H4 (cell line): ENCODE measurements at regions not wholly inside any gene's neighbourhood (a gene's known extent, or its start where the extent isn't known, plus 50 kb on each side); places are given as distances from the start of the nearest gene placed in this dataset.

ENCODE experiments used
- DNase-seq: peaks from one replicate; pipeline ENCODE4 v3.0.0-alpha.2; 2015; ENCODE audit warnings: low spot score

DNA sequence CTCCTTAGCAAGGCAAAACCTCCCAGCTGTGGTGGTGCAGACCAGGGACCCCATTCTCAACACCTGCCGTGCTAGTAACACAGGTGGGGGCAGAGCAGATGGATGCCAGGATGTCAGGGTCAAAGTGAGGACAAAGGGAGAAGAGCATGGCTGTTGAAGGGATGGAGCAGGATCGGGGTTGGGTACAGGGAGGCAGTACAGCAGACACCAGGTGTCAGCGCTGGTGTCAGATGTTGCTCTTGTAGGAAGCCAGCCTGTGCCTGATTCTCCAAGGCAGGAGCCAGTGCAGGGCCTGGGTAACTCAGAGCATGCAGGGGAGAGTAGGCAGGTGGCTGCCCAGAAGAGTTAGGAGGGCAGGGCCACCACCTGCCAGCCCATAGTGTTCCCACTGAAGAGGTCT, 222.1 kb upstream of the SPRED2 start:
- no peak for DNase-seq

DNA sequence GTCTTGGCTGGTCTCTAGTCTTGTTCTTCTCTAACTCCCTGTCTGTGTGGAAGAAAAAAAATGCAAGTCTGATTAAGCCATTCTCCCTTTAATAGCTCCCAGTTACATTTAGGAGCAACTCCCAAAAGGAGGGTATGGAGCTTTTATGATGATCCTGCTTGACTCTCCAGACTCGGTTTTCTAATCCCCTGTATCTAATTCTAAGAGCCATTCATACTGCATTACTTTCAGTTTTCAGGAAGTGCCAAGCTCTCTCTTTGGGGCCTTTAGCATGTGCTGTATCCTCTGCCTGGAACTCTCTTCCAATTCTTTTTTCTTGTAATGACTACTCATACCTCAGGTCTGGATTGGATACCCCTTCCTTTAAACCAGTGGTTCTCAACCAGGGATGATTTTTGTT, 219.7 kb upstream of the SPRED2 start:
- DNase-seq, result no peak

DNA sequence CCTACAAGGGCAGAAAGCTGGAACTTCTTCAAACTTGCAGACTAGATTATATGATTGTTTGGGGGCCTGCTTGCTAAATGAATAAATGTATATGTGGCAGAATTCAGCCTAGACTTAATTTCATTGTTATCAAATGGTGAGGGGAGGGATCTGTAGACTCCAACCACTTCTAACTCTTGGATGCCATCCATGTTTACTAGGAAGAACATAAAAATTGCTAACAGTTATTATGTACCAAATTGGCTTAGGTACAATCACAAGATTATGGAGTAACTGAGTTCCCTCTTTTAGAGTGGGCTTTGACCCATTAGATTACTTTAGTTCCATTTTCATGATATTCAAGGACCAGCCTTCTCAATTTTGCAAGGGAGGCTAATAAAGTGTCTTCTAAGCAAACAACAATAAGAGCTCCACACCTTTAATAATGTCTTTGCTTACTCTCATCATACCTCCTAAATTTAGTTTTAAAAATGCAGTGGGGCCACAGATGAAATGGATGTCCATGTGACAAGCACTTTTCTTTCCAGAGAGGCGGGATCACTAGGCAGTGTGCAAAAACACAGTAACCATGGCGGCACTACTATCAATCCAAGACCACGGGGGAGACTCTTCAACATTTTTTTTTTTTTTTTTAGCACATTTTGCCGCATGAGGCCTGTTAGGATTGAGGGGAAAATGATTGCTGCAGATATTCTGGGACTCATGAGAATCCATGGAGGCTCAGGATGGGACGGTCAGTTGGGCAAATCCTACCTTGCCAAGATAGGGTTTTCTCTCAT, 217.6 kb upstream of the SPRED2 start:
- DNase-seq, result no peak

DNA sequence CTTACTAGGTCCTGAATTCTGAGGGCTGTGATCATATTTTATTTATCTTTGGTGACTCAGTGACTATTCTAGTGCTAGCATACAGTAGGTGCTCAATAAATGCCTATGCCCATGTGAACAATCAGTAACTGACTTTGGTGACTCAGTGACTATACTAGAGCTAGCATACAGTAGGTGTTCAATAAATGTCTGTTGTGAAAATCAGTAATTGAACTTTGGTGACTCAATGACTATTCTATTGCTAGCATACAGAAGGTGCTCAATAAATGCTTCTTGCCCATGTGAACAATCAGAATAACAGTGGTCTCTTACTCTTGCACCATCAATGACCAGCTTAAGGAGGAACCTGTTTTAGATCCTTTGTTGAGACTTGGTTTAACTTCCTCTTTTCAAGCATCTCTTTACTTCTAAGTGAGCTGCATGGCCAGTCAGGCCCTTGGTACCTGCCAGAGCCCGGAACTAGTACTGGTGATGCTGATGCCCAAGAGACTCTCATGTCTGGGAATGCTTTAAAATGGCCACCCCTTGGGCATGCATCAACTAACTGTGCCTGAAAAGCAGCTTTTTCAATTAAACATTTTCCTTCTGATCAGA, 214.9 kb upstream of the SPRED2 start:
- DNase-seq, result no peak

DNA sequence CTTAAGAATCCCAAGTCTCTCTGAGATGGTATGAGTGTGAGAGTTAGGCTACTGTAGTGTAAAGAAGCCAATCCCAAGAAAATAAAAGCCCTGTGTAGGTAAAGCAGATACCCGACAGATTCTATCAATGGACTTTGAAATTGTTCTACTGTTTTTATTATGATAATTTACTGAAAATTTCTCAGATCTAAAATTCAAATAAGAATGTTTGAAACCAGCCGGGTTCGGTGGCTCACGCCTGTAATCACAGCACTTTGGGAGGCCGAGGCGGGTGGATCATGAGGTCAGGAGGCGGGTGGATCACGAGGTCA, 208.3 kb upstream of the SPRED2 start:
- DNase-seq, result no peak

DNA sequence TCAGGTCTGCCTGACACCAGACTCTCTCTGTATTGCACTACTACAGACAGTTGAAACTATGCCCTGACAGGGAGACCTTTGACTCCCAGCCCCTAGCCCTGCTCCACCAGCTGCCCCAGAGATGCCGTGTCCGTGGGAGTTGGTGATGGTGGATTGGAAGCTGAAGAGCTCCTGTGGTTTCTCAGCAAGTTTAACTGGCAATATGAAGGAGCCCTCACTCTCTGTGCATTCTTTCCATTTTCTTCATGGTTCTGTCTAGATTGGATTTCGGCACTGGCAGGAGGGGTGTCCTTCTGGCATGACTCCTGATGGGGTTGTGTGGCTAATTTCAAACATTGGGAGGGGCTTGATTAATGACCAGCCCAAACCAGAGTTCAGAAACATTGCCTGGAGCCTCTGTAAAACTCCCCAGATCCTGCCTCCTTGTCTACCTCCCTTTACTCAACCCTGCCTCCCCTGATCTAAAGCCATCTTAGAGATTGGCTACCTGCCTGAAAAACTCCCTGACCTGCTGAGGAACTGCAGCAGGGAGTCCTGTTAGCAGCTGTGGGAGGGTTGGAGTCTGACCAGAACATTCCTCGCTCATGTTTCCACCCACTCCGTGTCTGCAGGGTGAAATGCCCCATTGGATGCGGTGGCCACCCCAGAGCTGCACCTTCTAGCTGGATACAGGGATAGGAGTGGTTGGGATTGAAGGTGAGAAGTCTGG, 206.9 kb upstream of the SPRED2 start:
- DNase-seq, result peak; percentile 39

DNA sequence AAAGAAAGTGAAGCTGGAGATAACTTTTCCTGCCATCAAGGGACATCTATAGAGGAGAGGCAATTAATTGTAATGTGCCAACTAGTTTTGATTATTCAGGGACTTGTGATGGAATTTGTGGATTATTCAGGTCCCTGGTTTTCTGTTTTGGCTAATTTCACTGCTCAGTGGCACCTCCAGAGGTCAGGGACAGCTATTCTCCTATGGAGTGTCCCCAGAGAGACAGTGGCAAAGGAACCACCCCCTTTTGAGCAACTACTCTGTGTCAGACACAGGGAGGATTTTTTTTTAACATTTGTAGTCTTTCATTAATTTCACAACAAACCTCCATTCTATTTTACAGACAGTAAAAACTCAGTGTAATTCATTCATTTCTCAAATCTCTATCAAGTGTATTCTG, 206.0 kb upstream of the SPRED2 start:
- no peak for DNase-seq

DNA sequence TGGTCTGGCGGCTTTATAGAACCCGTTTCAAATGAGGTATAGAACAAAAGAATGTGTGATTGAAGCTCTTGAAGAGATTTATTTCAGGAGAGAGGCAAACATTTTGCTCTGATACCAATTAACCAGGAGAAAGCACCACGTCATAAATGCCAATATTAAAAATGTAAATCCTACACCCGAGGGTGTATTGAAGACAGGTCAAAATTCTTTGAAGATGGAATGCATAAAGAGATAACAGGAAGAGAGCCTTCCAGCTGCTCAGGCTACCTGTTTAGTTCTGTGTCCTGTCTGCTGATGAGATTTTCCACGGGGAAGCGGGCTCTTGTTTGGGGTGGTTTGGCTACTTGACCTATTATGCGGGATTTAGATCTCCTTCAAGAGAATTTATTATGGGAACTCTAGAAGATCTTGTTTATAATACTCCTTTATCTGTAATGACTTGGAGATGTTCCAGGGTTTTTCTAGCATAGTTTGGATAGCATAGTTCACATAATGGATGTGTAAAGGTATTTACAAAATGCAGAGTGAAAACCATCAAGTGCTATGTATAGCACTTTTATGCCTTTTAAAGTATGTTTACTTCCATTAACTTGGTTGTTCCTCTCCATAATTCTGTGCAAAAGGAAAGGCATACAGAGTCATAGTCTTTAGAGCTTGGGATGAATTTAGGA, 204.5 kb upstream of the SPRED2 start:
- DNase-seq, result no peak

DNA sequence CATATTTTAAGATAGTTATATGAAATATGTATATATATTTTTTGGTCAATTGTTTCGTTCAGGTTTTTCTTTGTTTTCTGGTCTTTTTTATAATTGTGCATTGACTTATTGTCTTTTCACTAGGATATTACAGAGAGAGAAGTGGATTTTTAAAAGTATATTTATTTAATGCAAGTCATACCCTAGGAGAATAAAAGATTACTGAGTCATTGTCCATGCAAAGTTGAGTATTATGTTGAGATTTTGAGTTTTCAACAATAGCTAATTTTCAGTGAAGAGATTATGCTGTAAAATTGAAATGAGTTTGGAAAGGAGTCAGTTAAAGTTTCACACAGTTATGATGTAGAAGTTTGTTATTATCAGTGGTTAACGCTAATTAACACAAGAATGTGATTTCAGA, 203.6 kb upstream of the SPRED2 start:
- DNase-seq, result no peak

DNA sequence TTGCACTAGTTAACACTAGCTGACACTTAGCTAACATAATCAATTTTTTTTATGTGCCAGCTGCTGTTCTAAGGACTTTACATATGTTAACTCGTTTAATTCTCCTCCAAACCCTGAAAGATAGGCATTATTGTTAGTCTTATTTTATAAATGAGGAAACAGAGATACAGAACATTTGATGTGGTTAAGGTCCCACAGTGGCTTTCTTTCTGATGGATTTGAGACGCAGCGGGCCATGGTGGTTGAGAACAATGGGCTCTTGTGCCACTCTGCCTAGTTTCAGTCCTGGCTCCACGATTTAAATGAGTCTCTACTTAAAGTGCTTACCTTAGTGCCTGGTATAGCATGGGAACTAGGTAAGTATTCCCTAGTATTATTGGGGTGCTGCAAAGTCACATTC, 201.9 kb upstream of the SPRED2 start:
- no peak for DNase-seq

DNA sequence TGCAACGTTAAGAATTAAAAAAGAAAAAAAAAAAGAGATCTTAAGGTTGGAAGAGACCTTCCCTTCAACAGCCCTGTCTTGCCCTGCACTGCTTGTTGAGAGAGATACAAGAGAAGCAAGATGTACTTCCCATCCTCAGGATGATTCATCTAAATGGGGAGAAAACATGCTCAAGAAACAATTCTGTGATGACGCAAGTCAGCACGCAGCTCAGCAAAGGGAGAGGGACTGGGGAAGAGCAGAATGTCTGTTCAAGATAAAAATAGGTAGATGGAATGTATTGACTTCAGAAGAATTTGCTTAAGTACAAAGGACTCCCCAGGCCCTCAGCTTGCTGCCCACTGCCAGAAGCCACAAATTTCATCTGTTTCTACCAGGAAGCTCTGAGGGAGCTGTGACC, 198.2 kb upstream of the SPRED2 start:
- DNase-seq, result no peak

DNA sequence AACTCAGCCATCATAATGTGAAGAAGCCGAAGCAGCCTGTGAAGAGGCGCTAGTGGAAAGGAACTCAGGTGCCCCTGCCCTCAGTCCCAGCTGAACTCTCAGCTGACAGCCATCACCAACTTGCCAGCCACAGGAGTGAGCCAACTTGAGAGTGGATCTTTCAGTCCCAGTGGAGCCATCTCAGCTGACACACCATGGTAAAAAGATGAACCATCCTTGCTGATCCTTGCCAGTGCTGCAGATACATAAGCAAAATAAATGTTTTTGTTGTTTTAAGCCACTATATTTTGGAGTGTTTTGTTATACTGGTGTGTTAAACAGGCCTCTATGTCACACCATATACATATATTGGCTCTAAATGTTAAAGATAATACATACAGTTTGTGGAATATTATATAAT, 195.8 kb upstream of the SPRED2 start:
- no peak for DNase-seq

DNA sequence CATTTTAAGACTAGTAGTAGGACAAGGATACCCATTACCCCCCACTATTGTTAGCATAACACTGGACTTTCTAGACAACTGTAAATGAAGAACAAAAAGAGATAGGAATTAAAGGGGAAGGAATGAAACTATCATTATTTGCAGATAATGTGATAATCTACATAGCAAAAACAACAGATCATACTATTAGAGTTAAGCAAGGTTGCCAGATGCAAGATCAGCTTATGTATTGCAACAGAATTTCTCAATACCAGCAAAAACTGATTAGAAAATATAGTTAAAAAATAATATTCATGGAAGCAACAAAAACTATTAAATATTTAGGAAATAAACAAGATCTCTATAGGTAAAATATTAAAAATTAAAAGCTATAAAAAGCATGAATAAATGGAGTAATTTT, 194.4 kb upstream of the SPRED2 start:
- no peak for DNase-seq

DNA sequence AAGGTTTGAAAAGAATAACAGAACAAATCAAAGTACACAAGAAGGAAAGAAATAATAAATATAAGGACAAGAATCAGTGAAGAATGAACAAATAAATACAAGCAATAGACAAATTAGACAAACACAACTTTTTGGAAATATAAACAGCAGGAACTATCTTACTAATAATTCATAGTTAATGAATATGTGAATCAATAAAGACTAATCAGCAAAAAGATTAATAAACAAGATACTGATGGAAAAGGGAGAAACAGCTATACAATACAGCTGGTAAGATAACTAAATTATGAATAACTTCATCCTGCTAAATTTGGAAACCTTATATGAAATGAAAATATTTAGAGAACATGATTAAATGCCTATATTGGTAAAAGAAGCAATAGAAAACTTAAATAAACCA, 193.6 kb upstream of the SPRED2 start:
- DNase-seq, result no peak

DNA sequence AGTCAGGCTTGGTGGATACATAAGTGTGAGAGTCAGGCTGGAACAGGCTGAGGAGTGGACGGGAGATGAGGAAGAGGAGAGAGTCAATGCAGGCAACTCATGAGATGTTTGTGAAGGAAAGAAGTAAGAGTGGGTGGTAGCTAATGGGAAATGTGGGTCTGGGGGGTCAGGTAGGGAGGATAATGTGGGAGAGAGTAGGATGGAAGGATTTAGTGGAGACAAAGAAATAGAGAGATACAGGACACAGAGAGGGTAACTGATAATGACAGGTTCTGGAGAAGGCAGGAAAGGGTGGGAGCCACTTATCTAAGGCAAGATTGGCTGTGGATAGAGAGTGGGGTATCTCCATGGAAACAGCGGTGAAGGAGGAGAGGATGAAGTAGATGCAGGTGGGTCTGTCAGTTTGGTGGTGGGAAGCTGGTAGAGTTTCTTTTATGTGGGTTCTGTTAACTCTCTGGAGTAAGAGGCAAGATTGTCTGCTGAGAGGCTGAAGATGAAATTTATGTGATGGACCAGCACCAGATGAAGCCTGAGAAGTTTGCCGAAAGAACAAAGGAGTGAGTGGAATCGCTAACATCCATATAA, 190.6 kb upstream of the SPRED2 start:
- no peak for DNase-seq

DNA sequence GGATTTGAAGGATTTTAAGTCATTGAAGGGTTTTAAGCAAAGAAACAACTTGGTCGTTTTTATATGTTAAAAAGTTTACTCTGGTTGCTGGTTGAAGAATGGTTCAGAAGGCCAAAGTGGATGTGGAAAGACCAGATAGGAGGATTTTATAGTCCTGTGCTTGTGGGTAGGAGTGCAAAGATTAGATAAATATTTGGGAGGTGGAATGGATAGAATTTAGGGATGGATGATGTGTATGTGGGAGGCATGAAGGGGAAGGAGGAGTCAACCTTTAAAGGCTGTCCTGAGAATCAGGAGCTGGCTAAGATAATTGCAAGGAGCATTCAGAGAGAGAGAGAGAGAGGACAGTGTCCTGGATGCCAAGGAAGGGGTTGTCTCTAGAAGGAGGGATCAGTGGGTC, 190.1 kb upstream of the SPRED2 start:
- no peak for DNase-seq

DNA sequence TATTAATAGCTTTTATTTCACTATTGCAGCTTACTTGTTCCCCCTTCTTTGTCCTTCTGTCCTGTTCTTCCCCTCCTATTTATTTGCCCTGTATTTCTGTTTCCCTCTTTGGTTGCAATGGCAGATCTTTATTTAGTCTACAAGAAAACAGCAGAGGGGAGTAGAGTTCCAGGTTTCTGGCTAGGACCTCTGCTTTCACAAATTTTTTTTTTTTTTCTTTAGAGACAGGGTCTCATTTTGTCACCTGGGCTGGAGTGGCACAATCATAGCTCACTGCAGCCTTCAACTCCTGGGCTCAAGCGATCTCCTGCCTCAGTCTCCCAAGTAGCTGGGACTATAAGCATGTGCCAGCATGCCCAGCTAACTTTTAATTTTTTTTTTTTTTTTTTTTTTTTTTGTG, 188.1 kb upstream of the SPRED2 start:
- DNase-seq, result no peak

DNA sequence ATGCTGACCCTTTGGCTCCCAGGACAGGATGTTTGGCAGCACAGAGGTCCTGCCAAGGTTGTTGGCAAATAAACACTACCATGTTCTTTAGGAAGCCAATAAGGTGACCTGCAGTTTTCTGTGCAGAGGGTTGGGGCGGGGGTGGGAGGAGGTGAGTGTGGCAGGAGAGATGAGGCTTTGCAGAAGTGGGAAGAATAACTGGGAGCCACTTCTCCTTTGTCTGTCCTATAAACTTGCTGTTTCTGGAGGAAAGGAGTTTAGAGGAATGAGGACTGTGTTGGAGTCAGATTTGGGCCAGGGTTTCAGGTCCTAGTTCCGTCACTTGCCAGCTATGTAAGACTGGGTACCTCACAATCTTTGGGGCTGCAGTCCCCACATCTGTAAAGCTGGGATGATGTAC, 187.6 kb upstream of the SPRED2 start:
- DNase-seq, result no peak

DNA sequence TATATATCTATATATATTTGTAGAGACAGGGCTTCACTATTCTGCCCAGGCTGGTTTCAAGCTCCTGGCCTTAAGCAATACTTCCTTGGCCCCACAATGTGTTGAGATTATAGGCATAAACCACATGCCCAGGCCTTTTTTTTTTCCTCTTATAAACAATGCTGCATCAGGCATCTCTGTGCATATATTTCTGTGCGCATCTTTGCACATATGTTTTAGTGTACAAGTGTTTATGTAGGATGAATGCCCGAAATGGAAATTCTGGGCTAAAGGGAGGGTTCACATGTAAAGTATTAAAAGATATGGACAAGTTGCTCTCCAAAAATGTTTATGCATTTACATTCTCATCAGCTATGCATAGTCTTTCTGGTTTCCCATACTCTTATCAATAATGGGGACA, 183.2 kb upstream of the SPRED2 start:
- DNase-seq, result no peak

DNA sequence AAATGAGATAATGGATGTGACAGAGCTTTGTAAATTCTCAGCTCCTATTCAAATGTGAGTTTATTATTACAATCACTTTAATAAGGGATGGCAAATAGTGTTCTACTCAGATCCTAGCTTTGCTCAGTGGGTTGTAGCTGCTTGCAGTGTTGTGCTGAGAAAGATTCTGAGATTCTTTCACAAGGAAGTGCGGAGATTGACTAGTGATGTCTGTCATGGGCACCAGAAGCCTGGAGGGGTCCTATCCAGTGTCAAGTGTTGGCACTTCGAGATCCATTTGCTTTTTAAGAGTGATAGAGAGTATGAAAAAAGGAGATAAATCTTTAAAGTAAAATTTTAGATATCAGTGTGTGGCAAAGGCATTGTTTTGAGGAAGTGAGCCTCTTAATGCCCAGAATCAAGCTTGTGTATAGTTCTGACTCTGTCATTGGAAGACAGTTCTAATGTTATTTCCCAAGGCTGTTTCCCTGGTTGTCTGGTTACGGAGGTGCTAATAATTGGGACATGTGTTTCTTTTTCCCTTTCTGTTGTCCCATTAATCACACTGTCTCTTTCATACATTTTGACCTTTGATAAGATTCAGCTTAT, 181.7 kb upstream of the SPRED2 start:
- DNase-seq, result no peak

DNA sequence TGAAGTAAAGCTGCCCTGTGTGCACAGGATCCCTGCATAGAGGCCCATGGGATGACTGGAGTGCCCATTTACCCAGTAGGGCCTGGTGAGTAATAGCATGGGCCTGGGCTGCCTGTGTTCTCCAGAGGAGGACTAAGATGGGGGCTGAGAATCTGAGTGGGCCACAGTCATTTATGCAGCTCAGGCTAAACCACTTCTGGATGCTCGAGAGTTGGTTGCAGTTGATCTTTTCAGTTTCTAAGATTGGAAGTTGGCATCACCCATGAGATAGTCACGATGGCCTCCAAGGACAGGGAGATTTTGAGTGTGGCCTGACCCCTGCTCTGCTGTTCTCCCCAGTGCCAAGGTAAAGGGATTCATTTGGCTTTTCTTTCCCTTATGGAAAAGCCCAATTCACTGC, 179.1 kb upstream of the SPRED2 start:
- no peak for DNase-seq

DNA sequence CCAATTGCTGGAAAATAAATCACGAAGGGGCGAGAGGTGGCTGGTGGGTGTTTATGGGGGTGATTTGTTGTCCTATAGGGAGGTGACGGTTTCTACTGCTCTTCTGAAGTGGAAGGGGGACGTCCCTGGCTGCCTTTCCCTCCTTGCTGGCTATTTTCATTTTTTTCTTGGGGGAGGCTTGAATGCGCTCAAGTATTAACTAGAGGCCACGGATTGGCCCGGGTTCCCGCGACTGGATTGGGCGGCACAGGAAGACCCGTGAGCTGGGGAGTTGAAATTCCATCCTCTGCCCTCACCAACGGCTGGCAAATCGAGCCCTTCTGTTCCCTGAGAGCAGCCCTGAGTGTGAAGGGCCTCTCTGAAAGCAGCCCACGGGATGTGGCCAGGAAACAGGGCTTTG, 176.5 kb upstream of the SPRED2 start:
- no peak for DNase-seq
